H1 (cell line): ENCODE measurements at regions not wholly inside any gene's neighbourhood (a gene's known extent, or its start where the extent isn't known, plus 50 kb on each side); places are given as distances from the start of the nearest gene placed in this dataset.

Source experiments
- CTCF ChIA-PET: fragments of 300-600 bp; sonication (Branson Sonifier 250); formaldehyde crosslinking; loops from one replicate; lab custom pipeline; 2021; ENCODE audit not compliant: partially characterized antibody; lab: Charles Lee
- POLR2A ChIA-PET: fragments of 300-600 bp; sonication (Branson Sonifier 250); formaldehyde crosslinking; loops from one replicate; lab custom pipeline; 2021; ENCODE audit warnings: inconsistent platforms; ENCODE audit not compliant: partially characterized antibody; lab: Charles Lee
- DNase-seq, 2 experiments: peaks; one replicate each; pipeline versions ENCODE4 v3.0.0 to v3.0.0-alpha.2; 2010 to 2022; ENCODE audit warnings: low spot score in 2 of 2, low read depth in 1 of 2, mixed read lengths in 1 of 2
- FAIRE-seq: peaks from 2 replicates; lab custom pipeline; 2011; peaks lifted over from hg19 to GRCh38; lab: Jason Lieb, UNC
- H2AFZ ChIP-seq: 2 replicates; pipeline ENCODE4 v1.8.1; 2012; ENCODE audit warnings: low read length, inconsistent platforms
- H2AK5ac ChIP-seq: 2 replicates; pipeline ENCODE4 v1.6.1; 2013; ENCODE audit warnings: low read depth, low read length
- H2BK120ac ChIP-seq: replicated peaks from 2 replicates; pipeline ENCODE3; 2013; ENCODE audit warnings: low read depth, low read length, inconsistent platforms
- H2BK12ac ChIP-seq: 2 replicates; pipeline ENCODE4 v1.6.1; 2013; ENCODE audit warnings: low read depth, low read length
- H2BK15ac ChIP-seq: 2 replicates; pipeline ENCODE4 v1.6.1; 2013; ENCODE audit warnings: low read length
- H2BK20ac ChIP-seq: 2 replicates; pipeline ENCODE4 v1.6.1; 2013; ENCODE audit warnings: low read length
- H2BK5ac ChIP-seq: 2 replicates; pipeline ENCODE4 v1.6.1; 2013; ENCODE audit warnings: low read depth, low read length
- H3K14ac ChIP-seq: 2 replicates; pipeline ENCODE4 v1.6.1; 2013; ENCODE audit warnings: inconsistent platforms; ENCODE audit not compliant: insufficient read length
- H3K18ac ChIP-seq: 2 replicates; pipeline ENCODE4 v1.6.1; 2013; ENCODE audit warnings: low read length; ENCODE audit errors: extremely low read depth
- H3K23ac ChIP-seq: 2 replicates; pipeline ENCODE4 v1.6.1; 2013; ENCODE audit warnings: inconsistent platforms; ENCODE audit not compliant: insufficient read length
- H3K23me2 ChIP-seq: 2 replicates; pipeline ENCODE4 v1.6.1; 2013; ENCODE audit warnings: low read depth, low read length
- H3K27ac ChIP-seq: 2 replicates; pipeline ENCODE4 v1.6.1; 2011; ENCODE audit warnings: low read depth, low read length, inconsistent platforms
- H3K27me3 ChIP-seq, 4 experiments: replicated peaks in 1 of 4; 1 replicate in 1 of 4; 2 replicates in 3 of 4; pipeline versions ENCODE4 v1.6.1 to v1.8.1; 2011 to 2013; ENCODE audit warnings: low read length in 3 of 4, mild to moderate bottlenecking in 3 of 4, inconsistent platforms in 2 of 4, mixed read lengths in 2 of 4, moderate library complexity in 1 of 4; ENCODE audit not compliant: control insufficient read depth in 3 of 4, insufficient read depth in 3 of 4; ENCODE audit errors: extremely low read depth in 1 of 4
- H3K36me3 ChIP-seq, 4 experiments: 2 replicates each; pipeline versions ENCODE4 v1.6.1 to v1.8.1; 2011 to 2013; ENCODE audit warnings: mild to moderate bottlenecking in 4 of 4, low read length in 3 of 4, moderate library complexity in 2 of 4, control low read depth in 1 of 4, inconsistent platforms in 1 of 4; ENCODE audit not compliant: insufficient read depth in 4 of 4, control insufficient read depth in 2 of 4
- H3K4ac ChIP-seq: replicated peaks from 2 replicates; pipeline ENCODE3; 2013; ENCODE audit warnings: low read length, low read depth, mixed read lengths, inconsistent platforms; ENCODE audit not compliant: insufficient read length
- H3K4me1 ChIP-seq, 4 experiments: replicated peaks in 1 of 4; 1 replicate in 1 of 4; 2 replicates in 3 of 4; pipeline versions ENCODE4 v1.6.1 to v1.8.1; 2011 to 2013; ENCODE audit warnings: low read length in 3 of 4, inconsistent platforms in 2 of 4, mixed read lengths in 1 of 4; ENCODE audit not compliant: insufficient read depth in 4 of 4, control insufficient read depth in 3 of 4
- H3K4me2 ChIP-seq, 2 experiments: 2 replicates each; pipeline versions ENCODE4 v1.6.1 to v1.8.1; 2011 to 2013; ENCODE audit warnings: low read depth in 2 of 2, low read length in 2 of 2, control low read depth in 1 of 2, inconsistent platforms in 1 of 2, mild to moderate bottlenecking in 1 of 2; ENCODE audit not compliant: insufficient read depth in 1 of 2
- H3K4me3 ChIP-seq, 4 experiments: fragments of 200-600, 300-600 bp in 1 of 4; sonication (generic), shearing (Covaris generic), sonication (Bioruptor Twin) in 1 of 4; 2 replicates each; pipeline versions ENCODE4 v1.5.1 to v1.8.1; 2011 to 2016; ENCODE audit warnings: low read length in 4 of 4, low read depth in 3 of 4, control low read depth in 2 of 4, inconsistent platforms in 2 of 4, mild to moderate bottlenecking in 2 of 4, mixed read lengths in 1 of 4, moderate library complexity in 1 of 4; ENCODE audit not compliant: insufficient read depth in 2 of 4; ENCODE audit errors: extremely low read depth in 1 of 4
- H3K56ac ChIP-seq: replicated peaks from 2 replicates; pipeline ENCODE3; 2013; ENCODE audit warnings: low read depth, mild to moderate bottlenecking, mixed read lengths, low read length, inconsistent platforms; ENCODE audit not compliant: insufficient read length
- H3K79me1 ChIP-seq: 2 replicates; pipeline ENCODE4 v1.6.1; 2013; ENCODE audit warnings: low read depth, low read length, control low read depth
- H3K79me2 ChIP-seq, 2 experiments: 2 replicates each; pipeline versions ENCODE4 v1.6.1 to v1.8.1; 2012 to 2013; ENCODE audit warnings: low read length in 2 of 2, mild to moderate bottlenecking in 2 of 2, inconsistent platforms in 1 of 2; ENCODE audit not compliant: insufficient read depth in 2 of 2, control insufficient read depth in 1 of 2
- H3K9ac ChIP-seq, 4 experiments: replicated peaks in 1 of 4; 1 replicate in 1 of 4; 2 replicates in 3 of 4; pipeline versions ENCODE4 v1.6.1 to v1.8.1; 2011 to 2013; ENCODE audit warnings: low read depth in 3 of 4, low read length in 3 of 4, control low read depth in 2 of 4, mild to moderate bottlenecking in 2 of 4, moderate library complexity in 2 of 4, inconsistent platforms in 1 of 4; ENCODE audit errors: extremely low read depth in 1 of 4
- H3K9me3 ChIP-seq, 2 experiments: 2 replicates each; pipeline versions ENCODE4 v1.6.1 to v1.8.1; 2012 to 2013; ENCODE audit warnings: mild to moderate bottlenecking in 2 of 2, moderate library complexity in 2 of 2, control low read depth in 1 of 2, inconsistent platforms in 1 of 2, low read depth in 1 of 2, low read length in 1 of 2, mixed read lengths in 1 of 2; ENCODE audit not compliant: insufficient read depth in 2 of 2
- H4K20me1 ChIP-seq, 2 experiments: replicated peaks in 1 of 2; 2 replicates each; pipeline versions ENCODE3 to v1.8.1; 2011 to 2013; ENCODE audit warnings: inconsistent platforms in 2 of 2, low read length in 2 of 2, mild to moderate bottlenecking in 1 of 2; ENCODE audit not compliant: insufficient read depth in 2 of 2, control insufficient read depth in 1 of 2
- H4K5ac ChIP-seq: 2 replicates; pipeline ENCODE4 v1.6.1; 2013; ENCODE audit warnings: low read length, low read depth, mixed read lengths, inconsistent platforms; ENCODE audit not compliant: insufficient read length
- H4K8ac ChIP-seq: 2 replicates; pipeline ENCODE4 v1.8.0; 2013; ENCODE audit warnings: mild to moderate bottlenecking, moderate library complexity, low read length, inconsistent platforms; ENCODE audit not compliant: insufficient read depth; ENCODE audit errors: extremely low read depth
- H4K91ac ChIP-seq: replicated peaks from 2 replicates; pipeline ENCODE3; 2013; ENCODE audit warnings: low read length, mixed read lengths, inconsistent platforms; ENCODE audit not compliant: insufficient read length
- CBX8 ChIP-seq: fragments of 300-800, 300-1000 bp; sonication (generic); IDR thresholded peaks from 2 replicates; pipeline ENCODE4 v1.7.1; 2016; ENCODE audit warnings: low read depth, low read length, borderline replicate concordance
- CHD2 ChIP-seq: IDR thresholded peaks from 2 replicates; pipeline ENCODE4 v1.6.1; 2012; ENCODE audit warnings: low read length, improper control_type of control experiment
- SP1 ChIP-seq: IDR thresholded peaks from 2 replicates; pipeline ENCODE4 v1.6.1; 2011; ENCODE audit warnings: low read depth, low read length
- SP4 ChIP-seq: IDR thresholded peaks from 2 replicates; pipeline ENCODE4 v1.6.1; 2012; ENCODE audit warnings: low read length, inconsistent platforms
- WGBS, 2 experiments: shearing (Covaris generic) in 1 of 2; methylation state at CpG; one replicate each; pipeline versions ENCODE4 v1.1.6 to v1.1.7; 2013 to 2015; ENCODE audit warnings: low lambda C conversion rate in 2 of 2, mixed read lengths in 2 of 2, inconsistent platforms in 1 of 2, low coverage in 1 of 2, missing lambda C conversion rate in 1 of 2; ENCODE audit not compliant: insufficient replicate concordance in 2 of 2, insufficient coverage in 1 of 2, insufficient read length in 1 of 2; ENCODE audit errors: extremely low coverage in 1 of 2, missing lambda C conversion rate in 1 of 2; 5-methylcytosine and 5-hydroxymethylcytosine counted together
- TF ChIP-seq, protein P1 (sequence below): IDR thresholded peaks from 2 replicates; pipeline ENCODE4 v1.6.1; 2011; ENCODE audit warnings: low read length, improper control_type of control experiment
- TF ChIP-seq, protein P2 (sequence below): IDR thresholded peaks from 2 replicates; pipeline ENCODE4 v1.6.1; 2012; ENCODE audit warnings: inconsistent platforms

- 88% methylated on average over 3 of the region's 3 CpGs; no CpG with 5 or more reads in 1 of the 2 experiments for WGBS, 2 experiments
- no peak for FAIRE-seq
- no peak overlapping the region for H2BK12ac ChIP-seq
- H3K36me3 ChIP-seq: no peaks in the 10 kb centered on the region
- TF ChIP-seq, protein P1, sequence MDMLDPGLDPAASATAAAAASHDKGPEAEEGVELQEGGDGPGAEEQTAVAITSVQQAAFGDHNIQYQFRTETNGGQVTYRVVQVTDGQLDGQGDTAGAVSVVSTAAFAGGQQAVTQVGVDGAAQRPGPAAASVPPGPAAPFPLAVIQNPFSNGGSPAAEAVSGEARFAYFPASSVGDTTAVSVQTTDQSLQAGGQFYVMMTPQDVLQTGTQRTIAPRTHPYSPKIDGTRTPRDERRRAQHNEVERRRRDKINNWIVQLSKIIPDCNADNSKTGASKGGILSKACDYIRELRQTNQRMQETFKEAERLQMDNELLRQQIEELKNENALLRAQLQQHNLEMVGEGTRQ: no peak
- TF ChIP-seq, protein P2, sequence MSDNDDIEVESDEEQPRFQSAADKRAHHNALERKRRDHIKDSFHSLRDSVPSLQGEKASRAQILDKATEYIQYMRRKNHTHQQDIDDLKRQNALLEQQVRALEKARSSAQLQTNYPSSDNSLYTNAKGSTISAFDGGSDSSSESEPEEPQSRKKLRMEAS: no peak
- no peak for TF ChIP-seq SP4
- TF ChIP-seq CBX8: no peak
- no peak for TF ChIP-seq SP1
- TF ChIP-seq CHD2: no peak
- H3K79me1 ChIP-seq: no peaks in the 10 kb centered on the region
- H3K79me2 ChIP-seq: no peaks in the 10 kb centered on the region
- POLR2A ChIA-PET: interaction anchor here (0.6 kb wide), 1 partner anchor 52 kb away, joined by 6 read pairs; no protein-coding TSS in a partner anchor
- no peaks in the 10 kb centered on the region for H3K27me3 ChIP-seq
- H2AFZ ChIP-seq: no peak overlapping the region
- no peaks in the 10 kb centered on the region for H4K20me1 ChIP-seq
- H4K5ac ChIP-seq: no peak overlapping the region
- CTCF ChIA-PET: no interaction called here
- H3K4me1 ChIP-seq: no peaks in the 10 kb centered on the region
- no peak overlapping the region for H2AK5ac ChIP-seq
- H3K14ac ChIP-seq: no peak overlapping the region
- H2BK120ac ChIP-seq: no peak overlapping the region
- H2BK20ac ChIP-seq: no peak overlapping the region
- no peak overlapping the region for H3K56ac ChIP-seq
- H3K9ac ChIP-seq: no peak overlapping the region
- no peak overlapping the region for H4K8ac ChIP-seq
- H3K4ac ChIP-seq: no peak overlapping the region
- no peak overlapping the region for H3K4me3 ChIP-seq
- no peaks in the 10 kb centered on the region for H3K23me2 ChIP-seq
- no peak overlapping the region for H3K23ac ChIP-seq
- no peak for DNase-seq
- no peak overlapping the region for H2BK5ac ChIP-seq
- no peak overlapping the region for H3K18ac ChIP-seq
- no peaks in the 10 kb centered on the region for H3K9me3 ChIP-seq
- no peak overlapping the region for H3K27ac ChIP-seq
- H3K4me2 ChIP-seq: no peak overlapping the region
- H2BK15ac ChIP-seq: no peak overlapping the region
- H4K91ac ChIP-seq: no peak overlapping the region
Observed at GRCh38 chr12:28626504-28626903, 436.2 kb downstream of the CCDC91 start.
